Hippocampal formation (tissue), 2 donors: ENCODE measurements at regions not wholly inside any gene's neighbourhood (a gene's known extent, or its start where the extent isn't known, plus 50 kb on each side); places are given as distances from the start of the nearest gene placed in this dataset.
A peak's percentile ranks its signal among the peaks of the same experiment; 100 is the strongest.

Experiments
- DNase-seq, 2 donors: peaks; one replicate each; lab custom pipeline; 2025; lab: John Stamatoyannopoulos, UW

- no peak for DNase-seq
Observed at GRCh38 chr7:117973975-117974374, 100.7 kb upstream of the CTTNBP2 start.

- no peak for DNase-seq
Observed at GRCh38 chr7:117974891-117975290, 101.7 kb upstream of the CTTNBP2 start.

- DNase-seq: no peak
Observed at GRCh38 chr7:117975476-117975875, 102.2 kb upstream of the CTTNBP2 start.

GRCh38 chr7:117979954-117980497 is 106.8 kb upstream of the CTTNBP2 start:
- no peak for DNase-seq

DNA sequence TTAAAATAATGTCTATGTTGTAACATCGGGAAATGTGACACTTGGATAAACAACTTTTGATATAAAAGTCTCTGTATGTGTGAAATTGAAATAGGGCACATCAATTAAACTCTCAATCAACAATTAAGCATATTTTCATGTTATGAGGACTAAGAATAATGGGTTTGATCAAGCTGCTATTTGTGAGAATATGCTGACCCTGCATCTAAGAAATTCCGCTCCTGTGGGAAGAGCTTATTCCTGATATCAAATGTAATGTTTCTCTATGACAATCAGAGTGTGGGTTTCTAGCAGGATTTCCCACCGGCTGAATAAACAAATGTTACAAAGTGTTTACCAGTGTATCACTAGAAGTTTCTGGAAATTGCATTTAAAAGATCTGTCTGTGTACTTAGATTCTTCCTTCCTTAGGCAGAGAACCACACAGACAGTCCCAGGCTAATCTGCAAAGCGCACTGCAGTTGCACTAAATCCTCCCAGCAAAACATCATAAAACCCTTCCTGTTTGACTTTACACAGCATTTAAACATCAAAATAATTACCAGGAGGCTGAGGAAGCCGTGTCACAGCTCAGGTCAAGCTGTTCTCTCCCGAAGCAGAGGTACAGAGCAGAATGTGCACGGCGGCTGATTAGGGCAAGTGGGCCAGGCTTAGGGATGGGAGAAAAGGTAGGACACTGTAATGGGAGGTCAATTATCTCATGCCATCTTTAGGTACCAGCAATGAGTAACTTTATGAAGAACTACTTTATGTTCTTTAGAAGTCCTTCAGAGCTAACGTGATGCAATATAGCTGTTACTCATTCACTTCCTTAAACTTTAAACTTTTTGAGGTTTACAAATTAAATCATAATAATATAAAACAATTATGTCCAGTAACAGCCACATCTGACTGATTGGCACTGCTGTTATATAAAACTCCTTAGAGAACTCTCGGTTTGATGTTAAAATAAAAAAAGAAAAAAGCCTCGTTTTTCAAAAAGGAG is 109.1 kb upstream of the CTTNBP2 start:
- no peak for DNase-seq

- DNase-seq: no peak
Observed at GRCh38 chr7:117986645-117987269, 113.5 kb upstream of the CTTNBP2 start.

DNA sequence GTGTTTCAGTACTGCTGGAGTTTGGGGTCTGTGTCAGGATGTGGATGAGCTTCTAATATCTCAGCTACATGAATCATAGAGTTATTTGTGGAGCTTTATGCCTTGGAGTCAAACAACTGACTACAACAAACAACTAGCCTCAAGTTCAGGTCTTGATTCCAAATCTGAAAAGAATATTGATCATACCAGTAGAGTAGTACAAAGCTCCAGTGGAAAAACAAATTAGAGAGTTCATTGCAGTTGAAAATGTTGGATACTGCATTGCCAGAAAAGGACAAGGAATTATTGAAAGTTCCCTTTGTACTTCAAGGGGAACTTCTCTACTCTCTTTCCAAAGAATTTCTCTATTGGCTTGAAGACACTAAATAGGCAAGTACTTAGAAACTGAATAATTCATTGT is 117.6 kb upstream of the CTTNBP2 start:
- DNase-seq: no peak

DNA sequence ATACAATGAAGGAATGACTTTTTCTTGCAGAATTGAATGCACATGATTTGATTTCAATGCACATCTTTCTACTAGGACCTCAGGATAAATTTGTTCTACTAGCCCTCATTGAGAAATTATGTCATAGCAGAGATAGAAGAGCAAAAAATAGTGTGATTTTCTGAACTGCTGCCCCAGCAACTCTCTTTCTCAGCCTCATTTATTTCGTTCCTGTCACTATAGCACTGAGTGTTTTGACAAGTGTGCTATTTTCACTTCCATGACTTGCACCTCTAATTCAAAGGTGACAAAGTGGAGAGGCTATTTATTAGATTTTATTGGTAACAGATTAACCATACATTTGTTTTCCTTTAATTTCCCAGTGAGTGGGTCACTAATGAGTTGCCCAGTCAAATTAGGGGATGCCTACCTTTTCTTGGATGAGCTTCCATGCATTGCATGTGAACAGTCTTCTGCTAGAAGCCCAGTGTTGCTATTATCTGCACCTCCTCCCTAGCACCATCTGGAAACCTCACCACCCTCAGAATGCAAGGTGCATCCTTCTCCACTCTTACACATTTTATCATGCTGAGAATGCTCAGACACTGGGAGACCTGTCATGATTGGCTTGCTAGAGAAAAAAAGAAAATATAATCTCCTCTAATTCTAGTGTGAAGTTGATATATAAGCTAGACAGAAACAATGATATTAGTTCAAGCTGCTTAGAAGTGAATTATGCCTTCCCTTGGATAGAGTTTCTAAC is 119.6 kb upstream of the CTTNBP2 start:
- DNase-seq: no peak

GRCh38 chr7:117993377-117994003 is 120.2 kb upstream of the CTTNBP2 start:
- DNase-seq: peak in 1 of 2 donors; percentile 25

DNA sequence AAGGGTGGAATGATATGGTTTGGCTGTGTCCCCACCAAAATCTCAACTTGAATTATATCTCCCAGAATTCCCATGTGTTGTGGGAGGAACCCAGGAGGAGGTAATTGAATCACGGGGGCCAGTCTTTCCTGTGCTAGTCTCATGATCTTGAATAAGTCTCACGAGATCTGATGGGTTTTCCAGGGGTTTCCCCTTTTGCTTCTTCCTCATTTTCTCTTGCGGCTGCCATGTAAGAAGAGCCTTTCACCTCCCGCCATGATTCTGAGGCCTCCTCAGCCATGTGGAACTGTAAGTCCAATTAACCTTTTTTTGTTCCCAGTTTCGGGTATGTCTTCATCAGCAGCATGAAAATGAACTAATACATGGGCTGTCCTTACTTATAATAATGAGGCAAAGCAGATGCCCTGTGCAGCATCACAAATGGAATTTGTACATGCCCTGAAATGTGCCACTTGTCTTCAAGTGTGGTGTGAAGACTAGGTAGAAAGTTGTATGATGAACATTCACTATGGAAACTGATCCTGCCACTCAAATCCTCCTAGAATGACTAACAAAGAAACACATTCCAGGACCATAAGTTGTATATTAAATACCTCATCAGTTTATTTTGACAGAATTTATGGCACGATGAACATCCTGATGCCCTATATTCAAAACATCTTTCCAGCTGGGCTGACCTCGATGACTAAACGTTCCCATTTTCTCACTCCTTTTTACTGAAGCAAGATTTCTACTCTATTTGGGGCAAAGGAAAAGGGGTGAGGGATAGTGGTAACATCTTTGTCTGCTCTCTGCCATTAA is 122.8 kb upstream of the CTTNBP2 start:
- no peak for DNase-seq

GRCh38 chr7:117997862-117998825 is 124.9 kb upstream of the CTTNBP2 start:
- no peak for DNase-seq

DNA sequence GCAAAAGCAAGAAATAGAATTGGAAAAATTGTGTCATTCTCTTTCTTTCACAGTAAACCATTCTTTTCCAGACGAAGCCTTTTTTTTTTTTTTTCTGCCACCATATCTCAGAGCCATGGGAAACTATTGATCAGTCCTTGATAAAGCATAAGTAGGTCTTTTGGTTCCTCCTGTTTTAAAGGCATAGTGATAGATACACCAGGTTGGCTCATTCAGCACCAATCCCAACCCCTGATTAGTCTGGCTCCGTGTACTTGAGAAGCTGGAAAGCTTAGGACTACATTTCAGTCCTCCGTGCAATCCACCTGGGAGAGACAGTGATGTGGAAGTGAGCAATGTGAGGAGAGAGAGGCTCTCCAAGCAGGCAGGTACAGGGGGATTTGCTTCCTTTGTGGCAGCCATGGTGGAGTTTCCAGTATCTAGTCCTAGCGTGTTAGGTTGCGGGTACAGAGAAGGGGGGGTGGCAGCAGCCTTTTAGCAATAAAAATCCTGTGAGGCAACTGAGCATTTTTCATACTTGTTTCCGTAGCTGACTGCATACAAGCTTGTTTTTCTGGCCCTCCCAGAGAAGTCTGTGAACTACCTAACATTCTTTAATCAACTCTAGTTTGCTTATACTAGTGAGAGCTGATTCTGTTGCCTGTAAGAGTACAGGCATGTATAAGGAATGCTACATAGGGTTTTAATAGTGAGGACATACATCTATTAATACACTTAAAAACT is 127.4 kb upstream of the CTTNBP2 start:
- no peak for DNase-seq

- DNase-seq: no peak
Observed at GRCh38 chr7:118003476-118003875, 130.2 kb upstream of the CTTNBP2 start.

- DNase-seq: peak; percentile 8 to 13
Observed at GRCh38 chr7:118005026-118005425, 131.8 kb upstream of the CTTNBP2 start.

DNA sequence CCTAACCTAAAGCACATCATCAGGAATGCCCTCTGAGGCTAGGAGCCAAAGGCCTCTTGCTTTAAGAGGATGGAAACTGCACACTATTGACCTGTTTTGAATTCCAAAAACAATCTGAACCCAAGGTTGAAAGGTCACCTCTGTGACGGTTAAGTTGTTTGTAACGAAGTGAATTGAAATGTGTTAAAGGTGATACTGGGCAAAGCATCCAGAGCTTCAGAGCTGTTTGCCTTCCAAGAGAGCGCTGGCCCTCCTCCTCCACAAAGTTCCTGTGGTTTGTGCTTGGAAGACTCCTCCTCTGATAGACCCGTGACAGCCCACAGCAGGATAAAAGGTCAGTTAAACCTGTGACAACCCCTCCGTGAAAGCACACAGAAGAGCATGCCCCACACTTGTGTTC is 133.7 kb upstream of the CTTNBP2 start:
- no peak for DNase-seq

GRCh38 chr7:118009419-118009818 is 136.2 kb upstream of the CTTNBP2 start:
- DNase-seq: no peak

- DNase-seq: no peak
Observed at GRCh38 chr7:118011652-118012051, 138.4 kb upstream of the CTTNBP2 start.

DNA sequence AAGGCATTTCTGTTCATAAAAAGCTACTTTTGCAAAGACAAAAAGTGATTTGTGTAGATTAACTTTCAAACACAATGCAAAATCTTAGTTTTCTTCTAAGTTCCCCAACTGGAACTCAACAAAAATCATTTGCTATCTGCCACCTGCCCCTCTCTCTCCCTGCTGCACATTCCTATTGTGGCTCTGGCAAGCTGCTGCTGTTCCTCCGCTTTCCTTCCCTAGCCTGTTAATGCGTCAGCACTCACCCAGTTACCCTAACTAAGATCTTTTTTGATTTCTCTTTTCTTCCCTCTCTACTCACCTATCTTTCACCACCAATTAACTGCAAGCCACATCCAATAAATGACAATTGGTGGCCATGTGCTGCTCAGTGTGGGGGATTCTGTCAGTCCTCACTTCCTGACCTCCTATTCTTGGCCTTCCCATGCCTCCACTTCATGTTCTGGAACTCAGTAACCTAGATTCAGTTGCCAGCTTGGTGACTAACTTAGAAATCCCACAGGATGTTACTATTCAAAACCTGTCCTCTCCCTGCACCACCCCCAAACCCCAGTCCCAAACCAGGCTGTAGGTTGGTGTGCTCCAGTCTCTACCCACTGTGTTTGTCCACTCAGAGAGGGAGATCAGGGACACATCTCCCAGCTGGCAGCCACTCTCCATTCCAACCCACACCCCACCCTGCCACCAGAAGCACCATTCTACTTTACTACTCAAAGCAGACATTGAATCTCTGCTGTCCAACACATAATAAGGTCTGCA is 140.2 kb upstream of the CTTNBP2 start:
- DNase-seq: no peak
